Osteoblast (primary cell): ENCODE measurements at regions not wholly inside any gene's neighbourhood (a gene's known extent, or its start where the extent isn't known, plus 50 kb on each side); places are given as distances from the start of the nearest gene placed in this dataset.

Experiments used
- DNase-seq: peaks from one replicate; pipeline ENCODE4 v3.0.0; 2011; ENCODE audit warnings: low spot score, mixed read lengths; ENCODE audit not compliant: insufficient read length; ENCODE audit errors: missing footprints
- H2AFZ ChIP-seq: 2 replicates; pipeline ENCODE4 v1.6.0; 2011; ENCODE audit warnings: mild to moderate bottlenecking, low read length
- H3K27ac ChIP-seq: 2 replicates; pipeline ENCODE4 v1.5.1; 2011; ENCODE audit warnings: mild to moderate bottlenecking, low read depth, low read length, moderate library complexity
- H3K27me3 ChIP-seq: 2 replicates; pipeline ENCODE4 v1.6.0; 2012; ENCODE audit warnings: mild to moderate bottlenecking, control low read depth, inconsistent platforms, low read length, moderate library complexity; ENCODE audit not compliant: insufficient read depth
- H3K36me3 ChIP-seq: 2 replicates; pipeline ENCODE4 v1.5.1; 2011; ENCODE audit warnings: mild to moderate bottlenecking, low read length, control low read depth, moderate library complexity; ENCODE audit not compliant: insufficient read depth
- H3K4me1 ChIP-seq: 2 replicates; pipeline ENCODE4 v1.5.1; 2011; ENCODE audit warnings: mild to moderate bottlenecking, low read length, control low read depth, moderate library complexity; ENCODE audit not compliant: insufficient read depth
- H3K4me2 ChIP-seq: 2 replicates; pipeline ENCODE4 v1.6.0; 2011; ENCODE audit warnings: mild to moderate bottlenecking, low read length; ENCODE audit not compliant: insufficient read depth
- H3K4me3 ChIP-seq: fragments of 200-600 bp; sonication (generic); 3 replicates; pipeline ENCODE4 v1.5.1; 2012; ENCODE audit warnings: mild to moderate bottlenecking, low read length, inconsistent platforms; ENCODE audit not compliant: insufficient read depth
- H3K79me2 ChIP-seq: 2 replicates; pipeline ENCODE4 v1.6.0; 2012; ENCODE audit warnings: mild to moderate bottlenecking, low read length, control low read depth, inconsistent platforms; ENCODE audit not compliant: insufficient read depth
- H3K9me3 ChIP-seq: 2 replicates; pipeline ENCODE4 v1.5.1; 2011; ENCODE audit warnings: low read depth, low read length, control low read depth
- H4K20me1 ChIP-seq: 2 replicates; pipeline ENCODE4 v1.6.0; 2012; ENCODE audit warnings: mild to moderate bottlenecking, low read length, control low read depth; ENCODE audit not compliant: insufficient read depth
- CTCF ChIP-seq: IDR thresholded peaks from 2 replicates; pipeline ENCODE4 v1.5.1; 2011; ENCODE audit warnings: mild to moderate bottlenecking, low read depth, low read length, moderate library complexity; ENCODE audit errors: extremely low read depth

- no peak for DNase-seq
- H3K27me3 ChIP-seq, result no peaks in the 10 kb centered on the region
- H3K27ac ChIP-seq, result no peak overlapping the region
- H3K4me1 ChIP-seq, result peaks cover 5% of the 10 kb centered on the region
- peak overlapping the region; percentile 68 for H2AFZ ChIP-seq
- no peaks in the 10 kb centered on the region for H3K79me2 ChIP-seq
- H3K36me3 ChIP-seq, result no peaks in the 10 kb centered on the region
- H3K9me3 ChIP-seq, result no peaks in the 10 kb centered on the region
- TF ChIP-seq CTCF, result no peak
- no peak overlapping the region for H3K4me2 ChIP-seq
- H4K20me1 ChIP-seq, result no peaks in the 10 kb centered on the region
- no peak overlapping the region for H3K4me3 ChIP-seq
These were observed 406.2 kb downstream of the KLF5 start for GRCh38 chr13:73464758-73465616.

GRCh38 chr13:73462241-73462640 lies 403.4 kb downstream of the KLF5 start:
- no peak for TF ChIP-seq CTCF
- Histone ChIP-seq H3K9me3 (no peaks in the 10 kb centered on the region), H2AFZ (no peak overlapping the region), H4K20me1 (no peaks in the 10 kb centered on the region), H3K4me2 (no peak overlapping the region), H3K27ac (no peak overlapping the region), H3K4me3 (no peak overlapping the region), H3K79me2 (no peaks in the 10 kb centered on the region), H3K36me3 (no peaks in the 10 kb centered on the region), H3K4me1 (peaks cover 5% of the 10 kb centered on the region), H3K27me3 (no peaks in the 10 kb centered on the region)
- no peak for DNase-seq

GRCh38 chr13:73451221-73452029 lies 392.6 kb downstream of the KLF5 start:
- Histone ChIP-seq H3K4me2 (no peak overlapping the region), H4K20me1 (no peaks in the 10 kb centered on the region), H3K27me3 (no peaks in the 10 kb centered on the region), H3K4me1 (no peaks in the 10 kb centered on the region), H3K4me3 (no peak overlapping the region), H3K27ac (no peak overlapping the region), H3K79me2 (no peaks in the 10 kb centered on the region), H2AFZ (no peak overlapping the region), H3K36me3 (no peaks in the 10 kb centered on the region), H3K9me3 (no peaks in the 10 kb centered on the region)
- no peak for TF ChIP-seq CTCF
- no peak for DNase-seq

DNA sequence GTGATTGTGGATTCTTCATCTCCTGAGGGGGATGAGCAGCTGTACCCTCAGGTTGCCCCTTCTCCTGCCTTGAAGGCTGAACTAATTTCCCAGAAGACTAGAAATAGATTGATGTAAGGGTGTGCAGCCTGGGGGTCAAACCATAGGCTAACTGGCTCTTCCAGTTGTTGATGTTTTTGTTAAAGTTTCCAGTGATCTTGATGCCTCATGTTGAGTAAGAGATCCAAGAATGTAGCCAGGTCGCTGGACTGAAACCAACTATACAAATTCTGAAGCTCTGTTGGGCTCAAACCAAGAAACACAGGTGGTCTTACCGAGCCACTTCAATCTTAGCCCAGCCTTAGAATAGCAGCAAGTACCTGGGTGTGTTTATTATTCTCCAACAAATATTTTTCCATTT lies 391.8 kb downstream of the KLF5 start:
- Histone ChIP-seq H3K36me3 (no peaks in the 10 kb centered on the region), H3K4me2 (no peak overlapping the region), H3K79me2 (no peaks in the 10 kb centered on the region), H3K27me3 (no peaks in the 10 kb centered on the region), H2AFZ (no peak overlapping the region), H3K4me1 (no peaks in the 10 kb centered on the region), H3K27ac (no peak overlapping the region), H3K4me3 (no peak overlapping the region), H3K9me3 (no peaks in the 10 kb centered on the region), H4K20me1 (no peaks in the 10 kb centered on the region)
- no peak for TF ChIP-seq CTCF
- DNase-seq, result no peak
